ENCODE measurements at regions not wholly inside any gene's neighbourhood (a gene's known extent, or its start where the extent isn't known, plus 50 kb on each side); places are given as distances from the start of the nearest gene placed in this dataset.

GRCh38 chr7:136807598-136807997 lies 60.9 kb upstream of the CHRM2 start:
- no peak for DNase-seq (ENCODE audit: low spot score)

DNA sequence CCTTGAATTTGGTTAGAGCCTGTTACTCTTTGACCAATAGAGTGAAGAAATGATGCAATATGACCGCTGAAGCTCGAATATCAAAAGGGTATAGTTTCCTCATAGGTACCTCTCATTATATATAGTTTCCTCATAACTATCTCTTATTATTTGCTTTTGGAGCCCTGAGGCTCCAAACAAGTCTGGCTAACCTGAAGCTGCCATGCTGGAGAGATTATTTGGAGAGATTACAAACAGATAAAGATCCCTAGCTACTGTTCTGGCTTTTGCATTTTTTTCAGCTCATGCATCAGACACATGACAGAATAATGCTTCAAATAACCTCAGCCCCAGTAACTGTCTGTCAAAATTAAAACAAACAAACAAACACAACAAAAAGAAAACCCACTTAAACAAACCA lies 65.4 kb upstream of the CHRM2 start:
- no peak for DNase-seq (ENCODE audit: low spot score)

DNA sequence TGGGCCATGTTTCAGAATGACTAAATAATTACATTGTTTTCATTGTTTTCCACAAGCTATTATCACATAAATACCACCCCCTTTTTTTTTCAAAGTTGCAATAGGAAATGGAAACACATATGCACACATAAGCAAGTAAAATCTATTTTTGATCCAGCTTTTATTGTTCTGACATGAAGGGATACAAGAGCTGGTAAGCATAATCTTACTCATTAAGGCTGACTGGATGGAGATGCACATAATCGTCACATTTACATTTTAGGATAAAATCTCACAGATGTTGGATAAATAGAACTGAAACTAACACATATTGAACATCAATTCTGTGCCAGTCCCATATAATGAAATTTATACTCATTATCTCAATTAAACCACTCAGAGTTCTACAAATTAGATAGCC lies 84.5 kb upstream of the CHRM2 start:
- DNase-seq (ENCODE audit: low spot score) = no peak

- DNase-seq (ENCODE audit: low spot score) = no peak
Measured at GRCh38 chr7:136741941-136742340, 126.5 kb upstream of the CHRM2 start.

GRCh38 chr7:136728945-136729344 lies 139.5 kb upstream of the CHRM2 start:
- DNase-seq (ENCODE audit: low spot score) = no peak

DNA sequence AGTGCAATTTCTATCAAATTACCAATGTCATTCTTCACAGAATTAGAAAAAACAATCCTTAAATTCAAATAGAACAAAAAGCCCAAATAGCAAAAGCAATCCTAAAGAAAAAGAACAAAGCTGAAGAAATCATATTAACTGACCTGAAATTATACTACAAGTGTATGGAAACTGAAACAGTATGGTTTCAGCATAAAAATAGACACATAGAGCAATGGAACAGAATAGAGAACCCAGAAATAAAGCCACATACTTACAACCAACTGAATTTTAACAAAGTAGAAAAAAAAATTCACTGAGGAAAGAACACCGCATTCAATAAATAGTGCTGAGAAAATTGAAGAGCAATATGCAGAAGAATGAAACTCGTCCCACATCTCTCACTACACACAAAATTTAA lies 142.0 kb upstream of the CHRM2 start:
- no peak for DNase-seq (ENCODE audit: low spot score)

- DNase-seq (ENCODE audit: low spot score) = no peak
Measured at GRCh38 chr7:136717910-136718557, 150.4 kb upstream of the CHRM2 start.

- no peak for DNase-seq (ENCODE audit: low spot score)
Measured at GRCh38 chr7:136714062-136714461, 154.4 kb upstream of the CHRM2 start.

DNA sequence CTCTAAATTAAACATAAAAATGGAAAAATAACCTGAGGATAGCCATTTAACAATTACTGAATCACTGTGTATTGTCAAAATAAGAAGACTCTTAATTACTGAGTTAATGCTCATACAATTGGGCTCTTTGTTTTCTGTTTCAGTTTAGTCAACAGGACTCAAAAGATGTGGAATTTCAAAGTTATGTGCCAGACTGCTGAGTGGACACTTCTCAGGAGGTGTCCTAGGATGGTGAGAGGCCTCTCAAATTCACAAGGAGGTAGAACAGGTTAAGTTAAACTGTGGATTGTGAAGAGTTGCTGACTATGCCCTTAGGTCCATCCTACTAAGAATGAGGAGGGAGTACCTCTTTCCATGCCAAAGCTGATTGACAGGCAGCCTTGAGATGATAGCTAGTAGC lies 157.7 kb upstream of the CHRM2 start:
- DNase-seq (ENCODE audit: low spot score) = no peak

DNA sequence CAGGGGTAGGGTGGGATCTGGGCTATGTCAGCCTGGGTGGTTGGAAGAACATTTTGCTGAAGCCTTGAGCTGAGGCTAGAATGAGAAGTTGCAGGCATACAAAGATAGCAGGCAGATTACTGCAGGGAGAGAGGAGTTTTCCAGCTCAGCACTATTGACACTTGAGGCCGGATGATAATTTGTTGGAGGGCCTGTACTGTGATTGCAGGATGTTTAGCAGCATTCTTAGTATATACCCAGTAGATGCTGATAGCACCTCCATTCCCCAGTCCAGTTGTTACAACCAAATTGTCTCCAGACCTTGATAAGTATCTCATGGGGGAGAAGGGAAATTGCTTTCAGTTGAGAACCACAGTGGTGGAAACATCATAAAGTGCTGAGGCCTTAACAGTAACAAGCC lies 158.6 kb upstream of the CHRM2 start:
- DNase-seq (ENCODE audit: low spot score) = no peak

DNA sequence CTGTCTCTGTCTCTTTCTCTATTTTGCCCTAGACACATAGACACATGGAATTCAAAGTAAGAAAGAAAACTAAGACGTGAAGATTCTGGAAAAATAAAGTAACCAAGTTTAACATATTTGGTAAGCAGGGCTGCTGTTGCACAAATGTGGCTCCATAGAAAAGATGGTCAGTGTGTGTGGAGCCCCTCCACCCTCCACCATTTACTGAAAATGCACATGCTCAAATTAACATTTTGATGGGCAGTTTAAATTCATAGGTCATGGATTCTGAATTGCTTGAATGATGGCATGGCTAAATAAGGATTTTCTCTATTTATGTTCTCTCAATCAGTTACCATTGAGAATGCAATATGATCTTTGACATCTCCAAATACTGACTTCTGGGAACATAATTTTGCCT lies 165.5 kb upstream of the CHRM2 start:
- no peak for DNase-seq (ENCODE audit: low spot score)

GRCh38 chr7:136698977-136699376 lies 169.5 kb upstream of the CHRM2 start:
- no peak for DNase-seq (ENCODE audit: low spot score)

- DNase-seq (ENCODE audit: low spot score) = no peak
Measured at GRCh38 chr7:136698231-136698630, 170.2 kb upstream of the CHRM2 start.

GRCh38 chr7:136697271-136697670 lies 171.2 kb upstream of the CHRM2 start:
- DNase-seq (ENCODE audit: low spot score) = no peak

- DNase-seq (ENCODE audit: low spot score) = no peak
Measured at GRCh38 chr7:136693166-136694119, 175.0 kb upstream of the CHRM2 start.

- no peak for DNase-seq (ENCODE audit: low spot score)
Measured at GRCh38 chr7:136692221-136692620, 176.2 kb upstream of the CHRM2 start.

DNA sequence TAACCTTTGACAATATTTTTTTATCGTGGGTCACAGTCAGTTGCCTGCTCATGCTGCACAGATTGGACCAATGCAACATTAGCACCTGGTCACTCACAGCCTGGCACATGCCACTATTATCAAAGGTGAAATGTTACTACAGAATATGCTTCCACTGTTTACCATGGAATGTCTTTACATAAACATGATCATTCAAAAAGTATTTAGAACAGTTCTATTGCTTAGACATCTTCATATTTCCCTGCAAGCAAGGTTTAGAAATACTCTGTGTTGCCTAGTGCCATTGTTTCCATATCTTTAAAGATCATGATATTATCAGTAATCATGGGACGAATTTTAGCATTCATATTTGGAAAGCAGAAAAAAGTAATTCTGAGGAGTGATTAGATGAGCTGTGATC lies 179.9 kb upstream of the CHRM2 start:
- no peak for DNase-seq (ENCODE audit: low spot score)

- no peak for DNase-seq (ENCODE audit: low spot score)
Measured at GRCh38 chr7:136687693-136688322, 180.6 kb upstream of the CHRM2 start.

GRCh38 chr7:136685501-136686173 lies 182.8 kb upstream of the CHRM2 start:
- DNase-seq (ENCODE audit: low spot score) = no peak

GRCh38 chr7:136677471-136678365 lies 190.7 kb upstream of the CHRM2 start:
- DNase-seq (ENCODE audit: low spot score) = no peak

DNA sequence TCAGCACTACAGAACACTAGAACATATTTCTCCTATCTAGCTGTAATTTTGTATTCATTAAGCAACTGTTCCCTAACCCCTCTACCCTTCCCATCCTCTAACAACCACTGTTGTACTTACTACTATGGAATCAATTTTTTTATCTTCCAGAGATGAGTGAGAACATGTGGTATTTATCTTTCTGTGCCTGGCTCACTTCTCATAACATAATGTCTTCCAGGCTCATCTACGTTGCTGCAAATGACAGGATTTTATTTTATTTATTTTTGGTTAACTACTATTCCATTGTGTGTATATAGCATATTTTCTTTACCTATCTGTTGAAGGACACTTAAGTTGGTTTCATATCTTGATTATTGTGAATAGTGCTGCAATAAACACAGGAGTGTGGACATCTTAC lies 200.9 kb upstream of the CHRM2 start:
- no peak for DNase-seq (ENCODE audit: low spot score)

Measured in ecto neural progenitor cell (in vitro differentiated cells).